RWPE2 (cell line): ENCODE measurements at regions not wholly inside any gene's neighbourhood (a gene's known extent, or its start where the extent isn't known, plus 50 kb on each side); places are given as distances from the start of the nearest gene placed in this dataset.

Experiments used
- ATAC-seq: fragments of 200-7000 bp; cut with Tn5 transposase; 3 replicates; pipeline ENCODE4 v1.9.1; 2021; ENCODE audit warnings: low read depth
- DNase-seq: peaks from one replicate; pipeline ENCODE4 v3.0.0-alpha.2; 2020; ENCODE audit warnings: low spot score
- H3K27ac ChIP-seq: fragments of 450-650 bp; 2 replicates; pipeline ENCODE4 v1.5.1; 2017; ENCODE audit warnings: mild to moderate bottlenecking; ENCODE audit not compliant: poor library complexity, severe bottlenecking
- H3K27me3 ChIP-seq: fragments of 250-450 bp; sonication (Bioruptor Pico); 2 replicates; pipeline ENCODE4 v1.5.1; 2021; ENCODE audit warnings: mild to moderate bottlenecking, moderate library complexity; ENCODE audit not compliant: insufficient read depth, poor library complexity, severe bottlenecking
- H3K36me3 ChIP-seq: fragments of 250-450 bp; sonication (Bioruptor Pico); 2 replicates; pipeline ENCODE4 v1.5.1; 2020; ENCODE audit warnings: low read depth, mild to moderate bottlenecking, moderate library complexity
- H3K4me1 ChIP-seq: fragments of 250-450 bp; sonication (Bioruptor Pico); 2 replicates; pipeline ENCODE4 v1.5.1; 2021; ENCODE audit warnings: mild to moderate bottlenecking, moderate library complexity; ENCODE audit not compliant: insufficient read depth, poor library complexity, severe bottlenecking
- H3K4me3 ChIP-seq: fragments of 250-450 bp; sonication (Bioruptor Pico); 2 replicates; pipeline ENCODE4 v1.5.1; 2021; ENCODE audit warnings: mild to moderate bottlenecking, moderate library complexity; ENCODE audit not compliant: severe bottlenecking
- H3K9me3 ChIP-seq: fragments of 250-450 bp; sonication (Bioruptor Pico); 2 replicates; pipeline ENCODE4 v1.5.1; 2021; ENCODE audit warnings: mild to moderate bottlenecking, moderate library complexity; ENCODE audit not compliant: severe bottlenecking
- TF ChIP-seq, protein P1 (sequence below): fragments of 450-650 bp; IDR thresholded peaks from one replicate; pipeline ENCODE4 v1.5.1; 2017; ENCODE audit warnings: mild to moderate bottlenecking, moderate library complexity; ENCODE audit not compliant: poor library complexity, severe bottlenecking

DNA sequence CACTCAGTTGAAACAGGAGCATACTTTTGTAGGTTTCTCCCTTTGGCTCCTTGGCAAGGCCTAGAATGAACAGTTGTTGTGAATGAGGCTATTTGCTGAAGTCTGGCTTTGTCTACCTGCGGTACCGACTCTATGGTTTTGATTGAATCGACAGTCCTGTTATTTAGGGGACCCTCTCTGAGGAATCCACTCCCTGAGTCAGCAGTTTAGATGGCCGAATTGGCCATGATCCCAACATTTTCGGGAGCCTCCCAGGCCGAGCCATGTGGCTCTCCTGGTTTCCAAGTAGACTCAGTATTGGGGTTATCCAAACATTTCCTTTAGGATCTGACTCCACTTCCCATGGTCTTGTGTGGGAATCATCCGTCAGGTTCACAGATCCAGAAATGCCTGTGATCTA is 394.8 kb upstream of the MAF start:
- Histone ChIP-seq H3K27ac (no peak overlapping the region), H3K27me3 (no peaks in the 10 kb centered on the region), H3K4me3 (no peak overlapping the region), H3K36me3 (no peaks in the 10 kb centered on the region), H3K9me3 (peaks cover 2% of the 10 kb centered on the region), H3K4me1 (no peaks in the 10 kb centered on the region)
- TF ChIP-seq, protein P1, sequence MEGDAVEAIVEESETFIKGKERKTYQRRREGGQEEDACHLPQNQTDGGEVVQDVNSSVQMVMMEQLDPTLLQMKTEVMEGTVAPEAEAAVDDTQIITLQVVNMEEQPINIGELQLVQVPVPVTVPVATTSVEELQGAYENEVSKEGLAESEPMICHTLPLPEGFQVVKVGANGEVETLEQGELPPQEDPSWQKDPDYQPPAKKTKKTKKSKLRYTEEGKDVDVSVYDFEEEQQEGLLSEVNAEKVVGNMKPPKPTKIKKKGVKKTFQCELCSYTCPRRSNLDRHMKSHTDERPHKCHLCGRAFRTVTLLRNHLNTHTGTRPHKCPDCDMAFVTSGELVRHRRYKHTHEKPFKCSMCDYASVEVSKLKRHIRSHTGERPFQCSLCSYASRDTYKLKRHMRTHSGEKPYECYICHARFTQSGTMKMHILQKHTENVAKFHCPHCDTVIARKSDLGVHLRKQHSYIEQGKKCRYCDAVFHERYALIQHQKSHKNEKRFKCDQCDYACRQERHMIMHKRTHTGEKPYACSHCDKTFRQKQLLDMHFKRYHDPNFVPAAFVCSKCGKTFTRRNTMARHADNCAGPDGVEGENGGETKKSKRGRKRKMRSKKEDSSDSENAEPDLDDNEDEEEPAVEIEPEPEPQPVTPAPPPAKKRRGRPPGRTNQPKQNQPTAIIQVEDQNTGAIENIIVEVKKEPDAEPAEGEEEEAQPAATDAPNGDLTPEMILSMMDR = no peak
- DNase-seq = no peak
- no peak for ATAC-seq

DNA sequence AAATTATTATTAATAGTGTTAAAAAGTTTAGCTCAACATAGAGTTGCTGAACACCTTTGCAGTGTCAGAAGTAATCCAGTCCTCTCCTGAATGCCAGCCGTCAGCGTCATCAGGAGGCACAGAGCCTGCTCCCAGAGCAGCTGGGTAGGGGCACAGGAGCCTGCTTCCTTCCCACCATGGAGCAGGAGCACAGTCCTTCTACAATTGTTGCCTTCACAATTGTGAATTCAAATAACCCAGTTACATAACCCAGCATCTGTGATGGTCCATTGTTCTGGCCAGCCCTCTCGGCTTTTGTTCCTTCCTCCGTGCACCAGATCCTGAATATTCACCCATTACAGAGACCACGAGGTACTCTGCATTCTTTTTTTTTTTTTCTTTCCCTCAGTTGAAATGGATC is 393.9 kb upstream of the MAF start:
- no peak overlapping the region for H3K4me3 ChIP-seq
- no peaks in the 10 kb centered on the region for H3K4me1 ChIP-seq
- TF ChIP-seq, protein P1 = no peak
- DNase-seq (no peak), ATAC-seq (no peak)
- peaks cover 2% of the 10 kb centered on the region for H3K9me3 ChIP-seq
- H3K27ac ChIP-seq = no peak overlapping the region
- H3K27me3 ChIP-seq = no peaks in the 10 kb centered on the region
- no peaks in the 10 kb centered on the region for H3K36me3 ChIP-seq

DNA sequence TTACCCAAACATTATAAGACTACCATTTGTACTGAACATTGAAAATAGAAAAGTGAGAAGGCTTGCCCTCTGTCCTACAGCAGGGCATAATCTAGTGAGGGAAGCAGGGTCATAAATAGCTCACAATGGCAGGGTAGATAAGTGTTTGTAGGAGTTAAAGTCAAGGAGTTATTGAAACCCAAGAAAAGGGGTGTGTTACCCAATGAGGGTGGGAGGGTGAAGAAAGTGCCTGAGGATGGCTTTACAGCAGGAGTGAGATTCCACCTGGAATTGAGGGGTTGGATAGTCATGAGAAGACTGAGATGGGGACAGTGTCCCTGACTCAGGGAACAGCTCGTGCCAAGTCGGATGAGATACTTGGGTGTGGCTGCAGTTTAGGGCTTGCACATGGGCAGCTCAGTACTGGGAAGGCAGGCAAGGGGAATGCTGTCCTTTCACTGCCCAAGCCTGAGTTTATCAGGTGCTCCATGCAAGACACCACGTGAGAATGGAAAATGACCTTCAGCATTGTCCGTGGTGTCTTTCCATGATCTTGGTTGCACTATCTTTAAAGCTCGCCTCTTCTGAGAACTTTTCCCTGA is 393.2 kb upstream of the MAF start:
- H3K36me3 ChIP-seq = no peaks in the 10 kb centered on the region
- H3K27ac ChIP-seq = no peak overlapping the region
- ATAC-seq = no peak
- no peak for DNase-seq
- H3K4me1 ChIP-seq = no peaks in the 10 kb centered on the region
- peaks cover 2% of the 10 kb centered on the region for H3K9me3 ChIP-seq
- no peaks in the 10 kb centered on the region for H3K27me3 ChIP-seq
- H3K4me3 ChIP-seq = no peak overlapping the region
- TF ChIP-seq, protein P1 = no peak

DNA sequence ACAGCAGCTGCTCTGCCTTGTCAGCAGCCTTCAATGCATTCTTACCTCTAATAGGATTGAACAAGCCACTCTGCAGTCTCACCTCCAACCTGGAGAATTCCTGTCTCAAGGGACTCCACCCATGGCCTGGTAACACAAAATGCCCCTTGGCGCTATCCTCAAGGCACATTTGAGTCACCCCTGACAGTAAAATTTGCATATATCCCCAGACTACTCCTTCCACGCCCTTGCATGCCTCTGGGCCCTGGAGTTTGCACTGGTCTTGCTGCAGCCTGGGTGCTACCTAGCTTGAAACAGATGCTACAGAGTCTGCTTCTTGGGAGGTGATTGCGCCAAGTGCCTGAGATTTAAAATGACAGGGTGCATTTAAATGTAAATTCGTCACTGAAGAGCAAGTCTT is 391.4 kb upstream of the MAF start:
- Histone ChIP-seq H3K27me3 (no peaks in the 10 kb centered on the region), H3K36me3 (no peaks in the 10 kb centered on the region), H3K9me3 (no peaks in the 10 kb centered on the region), H3K27ac (no peak overlapping the region), H3K4me3 (no peak overlapping the region), H3K4me1 (no peaks in the 10 kb centered on the region)
- DNase-seq = no peak
- TF ChIP-seq, protein P1 = no peak
- peak; percentile 33; the same call in 2 of the 3 replicates for ATAC-seq

DNA sequence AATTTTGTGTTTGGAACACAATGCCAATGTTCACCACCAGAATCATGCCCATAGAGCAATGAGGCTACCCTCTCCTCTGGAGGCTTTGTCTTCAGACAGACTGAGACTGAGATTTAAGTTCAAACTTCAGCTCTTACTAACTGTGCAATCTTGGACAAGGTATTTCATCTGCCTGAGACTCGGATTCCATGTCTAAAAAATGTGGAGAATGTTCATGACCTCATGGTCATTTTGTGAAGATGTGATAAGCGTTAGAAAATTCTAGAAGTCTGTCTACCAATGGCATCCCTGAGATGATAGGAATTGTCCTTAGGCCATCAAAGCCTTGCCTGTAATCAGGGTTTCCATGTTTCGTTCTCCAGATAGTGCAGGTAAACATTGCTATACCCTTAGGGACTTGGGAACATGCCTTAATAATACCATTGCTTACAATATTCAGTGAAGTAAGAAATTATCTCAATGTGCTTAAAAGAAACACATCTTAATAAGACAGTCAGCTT is 388.2 kb upstream of the MAF start:
- no peaks in the 10 kb centered on the region for H3K27me3 ChIP-seq
- H3K36me3 ChIP-seq = no peaks in the 10 kb centered on the region
- ATAC-seq (no peak), DNase-seq (no peak)
- no peaks in the 10 kb centered on the region for H3K9me3 ChIP-seq
- TF ChIP-seq, protein P1 = no peak
- no peak overlapping the region for H3K4me3 ChIP-seq
- H3K27ac ChIP-seq = no peak overlapping the region
- no peaks in the 10 kb centered on the region for H3K4me1 ChIP-seq
